GM12878 (cell line): ENCODE measurements at regions not wholly inside any gene's neighbourhood (a gene's known extent, or its start where the extent isn't known, plus 50 kb on each side); places are given as distances from the start of the nearest gene placed in this dataset.

Experiments used
- ATAC-seq: fragments of 200-7000 bp; cut with Tn5 transposase; 3 replicates; pipeline ENCODE4 v1.9.1; 2020; ENCODE audit warnings: mild to moderate bottlenecking, moderate library complexity
- BruUV-seq: library from RNA; stranded (reverse); fragments of 400-500 nt; replicated peaks from 2 replicates; lab custom pipeline; 2021; lab: Mats Ljungman, UMichigan
- CTCF ChIA-PET: fragments of 300-600 bp; sonication (Branson Sonifier 250); formaldehyde crosslinking; extraction: SDS; loops from one replicate; lab custom pipeline; 2021; ENCODE audit warnings: inconsistent platforms; lab: Yijun Ruan, JAX
- POLR2A ChIA-PET: fragments of 350-600 bp; formaldehyde crosslinking; extraction: SDS; loops from one replicate; lab custom pipeline; 2021; ENCODE audit warnings: inconsistent platforms; lab: Charles Lee
- RAD21 ChIA-PET: fragments of 300-600 bp; sonication (Branson Sonifier 250); formaldehyde crosslinking; loops from one replicate; lab custom pipeline; 2023; ENCODE audit warnings: antibody characterized with exemption; ENCODE audit not compliant: unreplicated experiment; lab: Charles Lee
- SMC1A ChIA-PET: fragments of 300-600 bp; sonication (Branson Sonifier 250); formaldehyde crosslinking; loops from one replicate; lab custom pipeline; 2023; ENCODE audit not compliant: unreplicated experiment, uncharacterized antibody; lab: Charles Lee
- DNase-seq: peaks from one replicate; pipeline ENCODE4 v3.0.0-alpha.2; 2011; ENCODE audit warnings: low read depth, low spot score
- FAIRE-seq: peaks from 3 replicates; lab custom pipeline; 2011; peaks lifted over from hg19 to GRCh38; lab: Jason Lieb, UNC
- H2AFZ ChIP-seq: 2 replicates; pipeline ENCODE4 v1.6.0; 2011; ENCODE audit warnings: low read depth, low read length, control low read depth; ENCODE audit not compliant: control insufficient read depth
- H3K27ac ChIP-seq: 2 replicates; pipeline ENCODE4 v1.5.1; 2011; ENCODE audit warnings: control low read depth; ENCODE audit not compliant: control insufficient read depth, insufficient read depth
- H3K27me3 ChIP-seq, 2 experiments: replicated peaks in 1 of 2; 2 replicates each; pipeline versions ENCODE4 v1.6.0 to v1.6.1; 2011; ENCODE audit warnings: low read length in 1 of 2; ENCODE audit not compliant: control insufficient read depth in 2 of 2, insufficient read depth in 2 of 2
- H3K36me3 ChIP-seq, 2 experiments: 2 replicates each; pipeline ENCODE4 v1.5.1; 2011; ENCODE audit warnings: low read length in 1 of 2; ENCODE audit not compliant: control insufficient read depth in 2 of 2, insufficient read depth in 2 of 2
- H3K4me1 ChIP-seq: 2 replicates; pipeline ENCODE4 v1.6.1; 2011; ENCODE audit warnings: mild to moderate bottlenecking, low read length, moderate library complexity, mixed read lengths; ENCODE audit not compliant: control insufficient read depth, insufficient read depth
- H3K4me2 ChIP-seq: 2 replicates; pipeline ENCODE4 v1.6.0; 2011; ENCODE audit warnings: control low read depth; ENCODE audit not compliant: control insufficient read depth, insufficient read depth
- H3K4me3 ChIP-seq: fragments of 200-600 bp; sonication (generic); 2 replicates; pipeline ENCODE4 v1.5.1; 2016
- H3K79me2 ChIP-seq: 2 replicates; pipeline ENCODE4 v1.6.0; 2011; ENCODE audit warnings: low read length; ENCODE audit not compliant: control insufficient read depth, insufficient read depth
- H3K9ac ChIP-seq: 2 replicates; pipeline ENCODE4 v1.8.0; 2011; ENCODE audit warnings: low read length, control low read depth, mixed read lengths; ENCODE audit not compliant: control insufficient read depth, insufficient read depth
- H3K9me3 ChIP-seq: replicated peaks from 3 replicates; pipeline ENCODE4 v1.5.1; 2011; ENCODE audit warnings: mild to moderate bottlenecking, low read length; ENCODE audit not compliant: control insufficient read depth, insufficient read depth
- H4K20me1 ChIP-seq: 2 replicates; pipeline ENCODE4 v1.6.0; 2011; ENCODE audit not compliant: control insufficient read depth, insufficient read depth
- BRCA1 ChIP-seq: IDR thresholded peaks from 2 replicates; pipeline ENCODE4 v1.6.1; 2011; ENCODE audit warnings: low read depth, low read length, improper control_type of control experiment
- CEBPB ChIP-seq, 2 experiments: fragments of 150-350 bp in 1 of 2; IDR thresholded peaks; 2 replicates each; pipeline ENCODE4 v1.6.1; 2012 to 2014; ENCODE audit warnings: low read depth in 2 of 2, low read length in 2 of 2, borderline replicate concordance in 1 of 2, inconsistent platforms in 1 of 2
- CHD4 ChIP-seq: fragments of 200-600 bp; sonication (generic); IDR thresholded peaks from 2 replicates; pipeline ENCODE4 v1.6.1; 2016; ENCODE audit warnings: mild to moderate bottlenecking
- FOS ChIP-seq: IDR thresholded peaks from 3 replicates; pipeline ENCODE4 v1.6.1; 2011; ENCODE audit warnings: borderline replicate concordance; ENCODE audit not compliant: insufficient read length; ENCODE audit errors: extremely low read depth
- MEF2B ChIP-seq: fragments of 450-650 bp; IDR thresholded peaks from 2 replicates; pipeline ENCODE4 v1.6.1; 2018; ENCODE audit warnings: mild to moderate bottlenecking, moderate library complexity; ENCODE audit not compliant: partially characterized antibody, poor library complexity, severe bottlenecking
- MTA2 ChIP-seq: fragments of 450-650 bp; IDR thresholded peaks from 2 replicates; pipeline ENCODE4 v1.6.1; 2016; ENCODE audit warnings: low read depth, mild to moderate bottlenecking, moderate library complexity
- MYB ChIP-seq: fragments of 150-350 bp; IDR thresholded peaks from 2 replicates; pipeline ENCODE4 v1.6.1; 2014; ENCODE audit warnings: mild to moderate bottlenecking, low read depth, low read length, borderline replicate concordance
- SPI1 ChIP-seq: IDR thresholded peaks from 2 replicates; pipeline ENCODE4 v1.6.1; 2011; ENCODE audit warnings: low read depth, mild to moderate bottlenecking, low read length, moderate library complexity, borderline replicate concordance; ENCODE audit not compliant: insufficient read depth
- WGBS: methylation state at CpG from one replicate; pipeline ENCODE4 v1.1.6; 2016; ENCODE audit warnings: low lambda C conversion rate; ENCODE audit not compliant: insufficient replicate concordance, insufficient coverage; ENCODE audit errors: missing lambda C conversion rate; 5-methylcytosine and 5-hydroxymethylcytosine counted together
- in situ Hi-C: fragments of 300-500 bp; cut with MboI; formaldehyde crosslinking; loops from 9 replicates; pipeline ENCODE4 v1.14.3; 2018; ENCODE audit warnings: mixed read lengths
- intact Hi-C: fragments of 100-400 bp; cut with micrococcal nuclease; formaldehyde crosslinking; loops from one replicate; pipeline ENCODE4 v1.14.2; 2022; ENCODE audit not compliant: unreplicated experiment

- ChIA-PET POLR2A (no interaction called here), CTCF (no interaction called here), SMC1A (no interaction called here), RAD21 (no interaction called here)
- 0% methylated on average over 1 of the region's 1 CpG for WGBS
- H4K20me1 ChIP-seq: no peaks in the 10 kb centered on the region
- no peak for TF ChIP-seq FOS
- H3K4me3 ChIP-seq: no peak overlapping the region
- FAIRE-seq (no peak), ATAC-seq (no peak), DNase-seq (no peak)
- H3K9me3 ChIP-seq: no peaks in the 10 kb centered on the region
- intact Hi-C loops (no loop called here), in situ Hi-C loops (no loop called here)
- no peak overlapping the region for H3K27ac ChIP-seq
- H3K4me1 ChIP-seq: no peaks in the 10 kb centered on the region
- no peak overlapping the region for H3K9ac ChIP-seq
- H3K4me2 ChIP-seq: no peak overlapping the region
- H3K79me2 ChIP-seq: no peaks in the 10 kb centered on the region
- no peaks in the 10 kb centered on the region for H3K36me3 ChIP-seq
- no TSS peak for BruUV-seq
- H3K27me3 ChIP-seq: no peaks in the 10 kb centered on the region
- no peak overlapping the region for H2AFZ ChIP-seq
Observed at GRCh38 chr2:188682838-188683237, 291.3 kb upstream of the COL3A1 start.

GRCh38 chr2:188684795-188685194, 289.4 kb upstream of the COL3A1 start:
- H3K9me3 ChIP-seq: no peaks in the 10 kb centered on the region
- H2AFZ ChIP-seq: no peak overlapping the region
- no peaks in the 10 kb centered on the region for H3K36me3 ChIP-seq
- RAD21 ChIA-PET: no interaction called here
- intact Hi-C loops (no loop called here), in situ Hi-C loops (no loop called here)
- H4K20me1 ChIP-seq: no peaks in the 10 kb centered on the region
- no peak overlapping the region for H3K4me2 ChIP-seq
- BruUV-seq: no TSS peak
- DNase-seq: no peak
- FAIRE-seq: no peak
- TF ChIP-seq CEBPB (IDR thresholded peaks at IDR 0.05; ENCODE audit: borderline replicate concordance in 1 of 2, low read depth in 2 of 2, low read length in 2 of 2) (no peak), MYB (no peak), CHD4 (no peak), MEF2B (no peak), SPI1 (no peak), BRCA1 (no peak), MTA2 (no peak)
- SMC1A ChIA-PET: no interaction called here
- 2% methylated on average over 3 of the region's 3 CpGs for WGBS
- ATAC-seq: no peak
- CTCF ChIA-PET: no interaction called here
- H3K79me2 ChIP-seq: no peaks in the 10 kb centered on the region
- POLR2A ChIA-PET: no interaction called here
- no peak overlapping the region for H3K27ac ChIP-seq
- no peak overlapping the region for H3K4me3 ChIP-seq
- no peak overlapping the region for H3K9ac ChIP-seq
- H3K27me3 ChIP-seq: no peaks in the 10 kb centered on the region
- no peaks in the 10 kb centered on the region for H3K4me1 ChIP-seq
